Body of pancreas (tissue), 4 donors: ENCODE measurements at regions not wholly inside any gene's neighbourhood (a gene's known extent, or its start where the extent isn't known, plus 50 kb on each side); places are given as distances from the start of the nearest gene placed in this dataset.

Experiments used
- POLR2A ChIP-seq, 3 donors: fragments of 450-650 bp; IDR thresholded peaks; one replicate each; pipeline ENCODE4 v1.6.1; 2016; ENCODE audit warnings: antibody characterized with exemption in 3 of 3, mild to moderate bottlenecking in 2 of 3
- TF ChIP-seq, protein P1 (sequence below), 7 experiments: fragments of 450-650 bp in 4 of 7; fragments of 200-600 bp in 3 of 7; sonication (generic) in 3 of 7; IDR thresholded peaks; one replicate each; pipeline ENCODE4 v1.5.1; 2016 to 2019; ENCODE audit warnings: antibody characterized with exemption in 7 of 7

DNA sequence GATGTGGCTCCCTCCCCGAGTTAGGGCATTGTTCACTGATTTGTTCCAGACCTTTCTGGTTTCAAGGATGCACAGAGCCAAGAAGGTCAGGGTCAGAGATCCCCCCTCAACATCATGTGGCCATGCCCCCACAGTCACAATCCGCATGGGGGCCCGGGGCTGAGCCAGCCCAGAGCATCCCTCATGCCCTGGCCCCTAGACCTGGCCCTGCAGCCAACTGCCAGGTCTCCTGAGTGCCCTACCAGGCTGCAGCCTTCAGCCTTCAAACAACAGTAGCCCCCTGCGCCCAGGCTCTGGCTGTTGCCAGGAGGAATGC is 142.4 kb downstream of the CRYBB2 start:
- TF ChIP-seq, protein P1, sequence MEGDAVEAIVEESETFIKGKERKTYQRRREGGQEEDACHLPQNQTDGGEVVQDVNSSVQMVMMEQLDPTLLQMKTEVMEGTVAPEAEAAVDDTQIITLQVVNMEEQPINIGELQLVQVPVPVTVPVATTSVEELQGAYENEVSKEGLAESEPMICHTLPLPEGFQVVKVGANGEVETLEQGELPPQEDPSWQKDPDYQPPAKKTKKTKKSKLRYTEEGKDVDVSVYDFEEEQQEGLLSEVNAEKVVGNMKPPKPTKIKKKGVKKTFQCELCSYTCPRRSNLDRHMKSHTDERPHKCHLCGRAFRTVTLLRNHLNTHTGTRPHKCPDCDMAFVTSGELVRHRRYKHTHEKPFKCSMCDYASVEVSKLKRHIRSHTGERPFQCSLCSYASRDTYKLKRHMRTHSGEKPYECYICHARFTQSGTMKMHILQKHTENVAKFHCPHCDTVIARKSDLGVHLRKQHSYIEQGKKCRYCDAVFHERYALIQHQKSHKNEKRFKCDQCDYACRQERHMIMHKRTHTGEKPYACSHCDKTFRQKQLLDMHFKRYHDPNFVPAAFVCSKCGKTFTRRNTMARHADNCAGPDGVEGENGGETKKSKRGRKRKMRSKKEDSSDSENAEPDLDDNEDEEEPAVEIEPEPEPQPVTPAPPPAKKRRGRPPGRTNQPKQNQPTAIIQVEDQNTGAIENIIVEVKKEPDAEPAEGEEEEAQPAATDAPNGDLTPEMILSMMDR (IDR thresholded peaks at IDR 0.05), result no peak
- no peak for TF ChIP-seq POLR2A (IDR thresholded peaks at IDR 0.05)
